Nephron progenitor cell (in vitro differentiated cells): ENCODE measurements at regions not wholly inside any gene's neighbourhood (a gene's known extent, or its start where the extent isn't known, plus 50 kb on each side); places are given as distances from the start of the nearest gene placed in this dataset.

ENCODE experiments used
- DNase-seq: peaks from one replicate; pipeline ENCODE4 v3.0.0; 2021
- H3K27ac Mint-ChIP-seq: 2 replicates; pipeline ENCODE4 v1.8.0; 2021; ENCODE audit warnings: mild to moderate bottlenecking, moderate library complexity, mixed read lengths
- H3K27me3 Mint-ChIP-seq: 2 replicates; pipeline ENCODE4 v1.8.0; 2021; ENCODE audit warnings: mild to moderate bottlenecking, low read depth, mixed read lengths; ENCODE audit not compliant: poor library complexity
- H3K36me3 Mint-ChIP-seq: 2 replicates; pipeline ENCODE4 v1.8.0; 2021; ENCODE audit warnings: low read depth, mixed read lengths
- H3K4me1 Mint-ChIP-seq: 2 replicates; pipeline ENCODE4 v1.8.0; 2021; ENCODE audit warnings: mixed read lengths
- H3K4me3 Mint-ChIP-seq: 2 replicates; pipeline ENCODE4 v1.8.0; 2021; ENCODE audit warnings: mild to moderate bottlenecking, moderate library complexity, mixed read lengths
- H3K9me3 Mint-ChIP-seq: 2 replicates; pipeline ENCODE4 v1.8.0; 2021; ENCODE audit warnings: mild to moderate bottlenecking, moderate library complexity, mixed read lengths
- TF ChIP-seq, protein P1 (sequence below): fragments of 200-600 bp; sonication (generic); IDR thresholded peaks from 2 replicates; pipeline ENCODE4 v1.5.0; 2021; ENCODE audit warnings: antibody characterized with exemption

DNA sequence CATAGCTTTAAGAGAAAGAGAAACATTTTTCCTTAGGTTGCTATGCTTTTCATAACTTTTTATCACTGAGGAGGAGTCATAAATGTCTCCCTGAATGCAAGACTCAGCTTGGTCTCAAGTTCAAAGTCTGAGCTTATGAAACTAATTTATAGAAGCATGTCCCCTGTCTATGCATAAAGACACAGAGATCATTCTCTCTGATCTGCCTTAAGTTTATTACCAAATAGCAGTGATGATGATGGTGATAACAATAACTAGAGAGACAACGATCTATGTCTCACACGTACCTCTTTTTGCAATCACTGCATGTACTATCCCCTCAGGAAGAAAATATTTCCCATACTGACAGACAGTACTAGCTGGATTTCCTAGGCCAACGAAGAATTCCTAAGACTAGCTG lies 266.4 kb upstream of the G2E3 start:
- no peaks in the 10 kb centered on the region for H3K36me3 Mint-ChIP-seq
- no peak for DNase-seq
- no peak overlapping the region for H3K4me3 Mint-ChIP-seq
- no peaks in the 10 kb centered on the region for H3K9me3 Mint-ChIP-seq
- TF ChIP-seq, protein P1, sequence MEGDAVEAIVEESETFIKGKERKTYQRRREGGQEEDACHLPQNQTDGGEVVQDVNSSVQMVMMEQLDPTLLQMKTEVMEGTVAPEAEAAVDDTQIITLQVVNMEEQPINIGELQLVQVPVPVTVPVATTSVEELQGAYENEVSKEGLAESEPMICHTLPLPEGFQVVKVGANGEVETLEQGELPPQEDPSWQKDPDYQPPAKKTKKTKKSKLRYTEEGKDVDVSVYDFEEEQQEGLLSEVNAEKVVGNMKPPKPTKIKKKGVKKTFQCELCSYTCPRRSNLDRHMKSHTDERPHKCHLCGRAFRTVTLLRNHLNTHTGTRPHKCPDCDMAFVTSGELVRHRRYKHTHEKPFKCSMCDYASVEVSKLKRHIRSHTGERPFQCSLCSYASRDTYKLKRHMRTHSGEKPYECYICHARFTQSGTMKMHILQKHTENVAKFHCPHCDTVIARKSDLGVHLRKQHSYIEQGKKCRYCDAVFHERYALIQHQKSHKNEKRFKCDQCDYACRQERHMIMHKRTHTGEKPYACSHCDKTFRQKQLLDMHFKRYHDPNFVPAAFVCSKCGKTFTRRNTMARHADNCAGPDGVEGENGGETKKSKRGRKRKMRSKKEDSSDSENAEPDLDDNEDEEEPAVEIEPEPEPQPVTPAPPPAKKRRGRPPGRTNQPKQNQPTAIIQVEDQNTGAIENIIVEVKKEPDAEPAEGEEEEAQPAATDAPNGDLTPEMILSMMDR = no peak
- H3K27ac Mint-ChIP-seq = no peak overlapping the region
- no peaks in the 10 kb centered on the region for H3K4me1 Mint-ChIP-seq
- H3K27me3 Mint-ChIP-seq = peaks cover 3% of the 10 kb centered on the region

DNA sequence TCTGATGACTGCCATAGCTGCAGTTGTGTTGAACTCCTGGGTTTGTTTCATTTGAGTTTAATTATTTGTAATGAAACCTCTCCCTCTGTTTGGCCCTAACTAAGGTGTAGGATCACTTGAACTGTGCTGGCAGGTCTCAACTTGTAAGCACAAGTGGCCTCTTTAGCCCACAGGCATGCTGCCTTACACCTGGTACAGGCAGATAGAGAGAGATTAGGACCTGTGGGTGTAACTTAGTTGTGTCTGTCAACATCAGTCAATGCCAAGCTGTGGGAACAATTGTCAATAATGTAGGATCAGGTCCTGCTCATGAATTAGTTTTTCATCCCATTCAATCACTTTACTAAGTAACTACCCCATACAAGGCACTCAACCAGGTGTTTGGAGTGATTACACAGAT lies 263.0 kb upstream of the G2E3 start:
- no peak for DNase-seq
- H3K4me1 Mint-ChIP-seq = no peaks in the 10 kb centered on the region
- peaks cover 3% of the 10 kb centered on the region for H3K27me3 Mint-ChIP-seq
- no peaks in the 10 kb centered on the region for H3K36me3 Mint-ChIP-seq
- no peaks in the 10 kb centered on the region for H3K9me3 Mint-ChIP-seq
- no peak overlapping the region for H3K27ac Mint-ChIP-seq
- no peak overlapping the region for H3K4me3 Mint-ChIP-seq
- TF ChIP-seq, protein P1 = no peak

DNA sequence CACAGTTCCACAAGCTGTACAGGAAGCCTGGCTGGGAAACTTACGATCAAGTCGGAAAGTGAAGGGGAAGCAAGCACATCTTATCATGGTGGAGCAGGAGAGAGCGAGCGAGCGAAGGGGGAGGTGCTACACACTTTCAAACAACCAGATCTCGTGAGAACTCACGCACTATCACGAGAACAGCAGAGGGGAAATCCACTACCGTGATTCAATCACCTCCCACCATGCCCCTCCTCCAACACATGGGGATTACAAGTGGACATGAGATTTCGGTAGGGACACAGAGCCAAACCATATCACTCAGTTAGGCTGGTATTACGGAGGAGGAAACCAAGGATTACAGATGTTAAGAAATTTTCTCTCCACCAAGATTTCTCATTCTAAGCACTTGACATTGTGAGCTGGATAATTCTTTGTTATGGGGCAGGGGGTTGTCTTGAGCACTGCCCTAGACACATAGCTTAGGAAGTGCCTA lies 262.0 kb upstream of the G2E3 start:
- Mint-ChIP-seq H3K4me1 (no peaks in the 10 kb centered on the region), H3K27me3 (peaks cover 3% of the 10 kb centered on the region), H3K27ac (no peak overlapping the region), H3K36me3 (no peaks in the 10 kb centered on the region), H3K9me3 (no peaks in the 10 kb centered on the region), H3K4me3 (no peak overlapping the region)
- TF ChIP-seq, protein P1 = no peak
- no peak for DNase-seq

DNA sequence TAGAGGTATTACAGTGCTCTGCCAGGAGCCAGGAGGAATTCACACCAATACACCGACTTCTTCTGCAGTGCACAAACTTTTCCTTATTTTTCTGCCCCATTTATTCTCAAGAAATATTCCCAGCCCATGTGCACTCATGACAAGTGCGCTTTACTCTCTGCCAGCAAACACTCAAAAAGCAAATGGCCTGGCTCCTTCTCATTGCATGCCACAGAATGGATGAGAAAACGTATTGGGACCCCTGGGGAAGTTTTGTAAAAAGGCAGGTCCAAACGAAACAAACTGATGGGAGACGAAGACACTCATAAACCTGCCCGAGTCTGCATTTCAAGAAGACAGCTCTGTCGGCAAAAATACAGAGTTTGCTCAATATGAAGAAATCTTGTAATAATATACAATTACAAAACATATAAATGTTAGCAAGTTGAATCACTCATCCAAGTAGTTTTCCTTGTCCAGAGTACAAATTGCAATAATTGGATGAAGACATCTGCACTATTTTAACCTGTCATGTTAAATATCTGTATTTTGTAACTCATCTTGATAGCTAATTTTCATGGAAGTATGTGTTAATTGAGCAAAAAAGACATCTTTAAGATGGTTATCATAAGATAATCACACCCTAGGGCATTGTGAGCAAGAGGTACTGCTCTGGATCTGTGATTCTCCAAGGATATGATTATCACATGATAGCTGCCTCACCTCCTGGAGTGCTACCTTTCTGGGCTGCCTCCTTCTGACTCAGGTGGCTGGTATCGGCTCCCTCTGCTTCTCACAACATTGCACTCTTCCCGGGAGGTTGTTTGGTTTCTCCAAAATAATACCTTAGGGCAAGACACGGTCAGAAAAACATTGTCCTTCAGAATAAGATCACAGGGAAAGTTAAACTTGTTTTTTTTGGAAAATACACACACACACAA lies 260.8 kb upstream of the G2E3 start:
- TF ChIP-seq, protein P1 = no peak
- H3K4me1 Mint-ChIP-seq = no peaks in the 10 kb centered on the region
- H3K9me3 Mint-ChIP-seq = no peaks in the 10 kb centered on the region
- no peaks in the 10 kb centered on the region for H3K36me3 Mint-ChIP-seq
- DNase-seq = no peak
- H3K27ac Mint-ChIP-seq = no peak overlapping the region
- H3K4me3 Mint-ChIP-seq = no peak overlapping the region
- H3K27me3 Mint-ChIP-seq = peaks cover 3% of the 10 kb centered on the region

DNA sequence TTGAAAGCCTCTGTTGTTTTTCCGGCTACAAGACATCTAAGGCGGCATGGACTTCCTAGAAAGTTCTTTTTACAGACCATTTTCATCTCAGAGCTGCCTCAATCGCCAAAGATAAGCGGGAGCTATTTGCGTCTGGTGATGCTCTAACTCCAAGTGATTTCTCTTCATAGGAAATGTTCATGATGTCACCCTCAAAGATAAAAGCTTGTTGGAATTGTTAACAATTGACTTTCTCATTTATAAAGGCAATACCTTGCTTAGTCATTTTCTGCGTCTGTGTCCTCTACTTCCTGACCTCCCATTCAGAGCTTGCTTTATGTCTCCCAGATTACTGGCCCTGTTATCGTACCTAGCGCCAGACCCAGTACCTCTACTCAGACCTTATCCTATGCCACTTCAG lies 259.0 kb upstream of the G2E3 start:
- DNase-seq = no peak
- no peak overlapping the region for H3K4me3 Mint-ChIP-seq
- no peak overlapping the region for H3K27ac Mint-ChIP-seq
- H3K9me3 Mint-ChIP-seq = no peaks in the 10 kb centered on the region
- peaks cover 3% of the 10 kb centered on the region for H3K27me3 Mint-ChIP-seq
- no peaks in the 10 kb centered on the region for H3K4me1 Mint-ChIP-seq
- TF ChIP-seq, protein P1 = no peak
- no peaks in the 10 kb centered on the region for H3K36me3 Mint-ChIP-seq

DNA sequence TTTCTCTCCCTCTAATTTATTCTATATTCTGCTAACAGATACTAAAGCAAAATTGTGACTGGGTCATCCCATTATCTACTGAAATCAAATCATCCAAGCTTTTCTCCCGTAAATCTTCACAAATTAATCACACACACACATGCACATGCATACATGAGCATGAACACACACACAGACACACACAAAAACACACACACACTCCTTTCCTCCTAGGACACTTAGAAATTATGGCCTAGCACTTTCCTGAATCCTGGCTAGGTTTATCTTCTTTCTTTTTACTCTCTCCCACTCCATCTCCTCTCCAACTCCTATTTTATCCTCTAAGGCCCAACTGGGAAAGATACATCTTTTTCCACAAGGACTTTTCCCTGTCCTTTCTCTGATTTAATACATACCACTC lies 255.6 kb upstream of the G2E3 start:
- TF ChIP-seq, protein P1 = no peak
- no peak overlapping the region for H3K27ac Mint-ChIP-seq
- DNase-seq = no peak

More for the DNA sequence above, 255.6 kb upstream of the G2E3 start:
- H3K9me3 Mint-ChIP-seq = no peaks in the 10 kb centered on the region
- peaks cover 6% of the 10 kb centered on the region for H3K4me1 Mint-ChIP-seq
- no peaks in the 10 kb centered on the region for H3K27me3 Mint-ChIP-seq
- no peaks in the 10 kb centered on the region for H3K36me3 Mint-ChIP-seq
- H3K4me3 Mint-ChIP-seq = no peak overlapping the region
